Activated CD4-positive, alpha-beta T cell treated with anti-CD3 and anti-CD28 coated beads for 24 hours (primary cell): ENCODE measurements at regions not wholly inside any gene's neighbourhood (a gene's known extent, or its start where the extent isn't known, plus 50 kb on each side); places are given as distances from the start of the nearest gene placed in this dataset.
"Not testable (repeated sequence)": the region's sequence is repeated elsewhere in the genome, so short reads cannot be mapped to it uniquely, and the experiment has no call there.

ENCODE experiments used
- DNase-seq, 2 donors: peaks; one replicate each; pipeline ENCODE4 v3.0.0-alpha.2; 2020; ENCODE audit warnings: low read depth in 2 of 2

DNA sequence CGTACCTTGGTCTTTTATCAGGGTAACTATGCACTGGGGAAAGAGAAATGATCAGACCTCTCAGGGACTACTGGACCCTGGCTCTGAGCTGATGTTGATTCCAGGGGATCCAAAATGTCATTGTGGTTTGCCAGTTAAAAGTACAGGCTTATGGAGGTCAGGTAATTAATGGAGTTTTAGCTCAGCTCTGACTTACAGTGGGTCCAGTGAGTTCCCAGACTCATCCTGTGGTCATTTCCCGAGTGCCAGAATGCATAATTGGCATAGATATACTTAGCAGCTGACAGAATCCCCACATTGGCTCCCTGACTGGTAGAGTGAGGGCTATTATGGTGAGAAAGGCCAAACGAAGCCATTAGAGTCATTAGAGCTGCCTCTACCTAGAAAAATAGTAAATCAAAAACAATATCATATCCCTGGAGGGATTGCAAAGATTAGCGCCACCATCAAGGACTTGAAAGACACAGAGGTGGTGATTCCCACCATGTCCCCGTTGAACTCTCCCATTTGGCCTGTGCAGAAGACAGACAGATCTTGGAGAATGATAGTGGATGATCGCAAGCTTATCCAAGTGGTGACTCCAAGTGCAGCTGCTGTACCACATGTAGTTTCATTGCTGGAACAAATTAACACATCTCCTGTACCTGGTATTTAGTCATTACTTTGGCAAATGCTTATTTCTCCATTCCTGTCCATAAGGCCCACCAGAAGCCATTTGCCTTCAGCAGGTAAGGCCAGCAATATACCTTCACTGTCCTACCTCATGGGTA lies 152.4 kb downstream of the THBS2 start:
- no peak for DNase-seq

DNA sequence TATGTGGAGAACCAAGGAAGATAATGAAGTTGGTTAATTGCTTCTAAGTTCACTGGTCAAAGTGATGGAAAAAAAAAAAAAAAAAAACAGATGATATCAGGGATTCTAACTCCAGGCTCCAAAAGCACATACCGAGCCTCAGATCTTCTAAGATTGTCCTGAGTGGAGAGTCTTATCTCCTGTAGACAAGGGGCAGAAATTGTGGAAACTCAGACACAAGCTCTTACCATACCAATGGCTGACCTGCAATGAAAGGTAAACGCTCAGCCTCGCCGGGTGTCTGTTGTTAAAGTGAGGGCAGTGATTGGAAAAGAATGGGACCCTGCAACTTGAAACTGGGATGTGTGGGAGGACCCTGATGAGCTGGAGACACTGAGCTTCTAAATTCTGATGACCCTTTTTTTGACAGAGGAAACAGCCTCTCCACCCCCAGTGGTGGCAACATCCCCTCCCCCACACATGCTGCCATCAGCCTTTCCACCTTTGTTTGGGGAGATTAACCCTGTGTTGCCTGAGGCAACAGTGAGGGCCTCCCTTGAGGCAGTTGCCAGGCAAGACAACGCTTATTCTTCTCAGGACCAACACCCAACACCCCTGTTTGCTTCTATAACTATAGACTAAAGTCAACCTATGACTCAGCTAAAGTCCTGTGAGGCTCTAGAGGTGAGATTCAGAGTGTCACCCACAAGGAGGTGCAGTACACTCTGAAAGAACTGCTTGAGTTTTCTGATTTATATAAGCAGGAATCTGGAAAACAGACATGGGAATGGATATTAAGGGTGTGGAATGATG lies 154.0 kb downstream of the THBS2 start:
- no peak for DNase-seq

DNA sequence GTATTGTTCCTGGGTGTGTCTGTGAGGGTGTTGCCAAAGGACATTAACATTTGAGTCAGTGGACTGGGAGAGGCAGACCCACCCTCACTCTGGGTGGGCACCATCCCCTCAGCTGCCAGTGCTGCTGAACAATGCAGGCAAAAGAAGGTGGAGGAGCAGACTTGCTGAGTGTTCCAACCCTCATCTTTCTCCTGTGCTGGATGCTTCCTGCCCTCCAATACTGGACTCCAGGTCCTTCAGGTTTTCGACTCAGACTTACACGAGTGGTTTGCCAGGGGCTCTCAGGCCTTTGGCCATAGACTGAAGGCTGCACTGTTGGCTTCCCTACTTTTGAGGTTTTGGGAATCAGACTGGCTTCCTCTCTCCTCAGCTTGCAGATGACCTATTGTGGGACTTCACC lies 155.0 kb downstream of the THBS2 start:
- not testable (repeated sequence) for DNase-seq

DNA sequence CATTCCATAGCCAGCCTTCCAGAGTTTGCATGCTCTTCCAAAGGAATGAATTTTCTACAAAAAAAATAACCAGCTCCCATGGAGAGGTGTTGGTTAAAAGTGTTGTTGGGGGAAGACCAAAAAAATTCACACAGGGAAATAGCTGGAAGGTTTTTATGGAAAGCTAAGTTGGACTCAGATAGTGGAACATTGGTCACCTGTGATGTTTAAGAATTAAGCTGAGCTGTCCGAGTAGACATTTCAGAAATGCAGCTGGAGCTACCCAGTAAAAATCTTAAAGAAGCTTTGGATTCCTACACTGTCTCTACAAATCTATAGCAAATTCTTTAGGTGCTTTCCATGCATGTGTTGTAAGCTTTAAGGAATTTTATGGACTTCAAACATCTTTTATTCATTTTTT lies 155.5 kb downstream of the THBS2 start:
- no peak for DNase-seq

DNA sequence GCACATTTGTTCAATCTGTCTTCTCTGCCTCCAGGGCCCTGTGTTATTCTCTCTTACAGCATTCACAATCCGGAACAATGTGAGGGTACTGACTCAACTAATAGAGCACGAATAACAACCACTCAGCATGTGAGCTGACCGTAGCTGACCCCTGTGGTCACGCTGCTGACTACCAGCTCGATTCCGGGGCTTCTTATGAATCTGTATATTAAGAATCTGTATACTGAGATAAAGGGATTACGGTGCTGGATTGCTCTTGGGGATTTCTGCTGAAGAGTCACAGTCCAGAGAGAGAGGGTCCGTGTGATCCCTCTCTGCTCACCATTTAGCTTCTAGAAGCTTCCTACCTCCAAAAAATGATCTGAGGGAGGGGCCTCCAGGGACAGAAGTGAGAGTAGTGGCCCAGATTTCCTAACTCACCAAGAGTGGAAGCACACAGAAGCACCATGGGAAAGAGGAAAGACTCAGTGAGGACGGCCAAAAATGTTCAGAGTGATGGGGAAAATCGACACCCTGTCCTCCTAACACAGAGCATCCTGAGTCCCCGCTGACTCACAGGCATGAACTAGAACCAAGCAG lies 156.2 kb downstream of the THBS2 start:
- no peak for DNase-seq

DNA sequence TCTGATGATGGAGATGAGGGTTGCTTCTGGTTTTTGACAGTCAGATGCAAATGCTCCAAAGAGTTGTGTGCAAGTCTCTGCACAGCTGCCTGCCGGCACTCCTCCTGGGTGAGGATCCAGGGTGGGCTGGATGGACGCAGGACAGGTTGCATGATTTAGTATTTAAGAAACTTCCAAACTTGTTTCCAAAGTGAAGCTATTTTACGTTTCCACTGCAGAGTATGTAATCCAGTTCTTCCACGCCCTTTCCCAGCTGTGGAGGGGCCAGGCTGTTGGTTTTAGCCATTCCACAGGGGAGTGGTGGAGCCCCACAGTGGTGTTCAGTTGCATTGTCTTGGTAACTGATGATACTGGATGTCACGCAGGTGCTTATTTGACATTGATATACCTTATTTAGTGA lies 157.3 kb downstream of the THBS2 start:
- no peak for DNase-seq

DNA sequence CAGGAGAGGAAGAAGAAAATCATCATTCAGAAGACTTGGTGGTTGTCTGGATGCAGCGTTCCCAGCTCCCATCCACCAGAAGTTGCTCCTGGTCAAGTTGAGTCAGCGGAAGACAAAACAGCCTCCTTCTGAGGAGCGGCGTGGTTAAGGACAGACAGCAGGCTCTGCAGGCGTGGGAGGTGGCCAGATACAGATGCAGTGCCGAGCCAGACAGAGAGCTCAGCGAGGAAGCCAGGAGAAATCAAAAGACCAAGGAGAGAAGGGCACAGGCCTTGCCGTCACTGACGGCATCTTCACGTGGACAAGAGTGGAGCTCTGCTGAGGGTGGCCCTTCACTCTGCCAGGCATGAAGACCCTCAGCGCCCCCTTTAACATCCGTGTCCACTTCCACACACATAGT lies 158.5 kb downstream of the THBS2 start:
- no peak for DNase-seq

DNA sequence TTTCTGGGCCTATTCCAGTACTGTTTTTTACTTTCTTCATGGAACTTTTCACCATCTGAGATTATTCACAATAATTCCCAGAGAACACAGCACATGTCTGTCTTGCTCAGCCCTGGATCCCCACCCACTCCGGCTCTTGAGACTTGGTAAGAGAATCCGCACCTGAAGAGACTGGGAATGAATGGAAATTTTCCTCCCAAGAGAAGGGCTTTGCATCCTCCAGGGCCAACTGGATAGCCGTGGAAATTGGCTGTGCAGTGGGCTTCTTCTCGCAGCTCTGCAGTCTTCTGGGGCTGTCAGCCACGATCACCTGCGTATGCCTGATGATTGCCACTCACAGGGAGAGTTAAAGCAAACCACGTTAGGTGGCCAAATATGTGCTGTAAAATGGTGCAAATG lies 159.1 kb downstream of the THBS2 start:
- no peak for DNase-seq

DNA sequence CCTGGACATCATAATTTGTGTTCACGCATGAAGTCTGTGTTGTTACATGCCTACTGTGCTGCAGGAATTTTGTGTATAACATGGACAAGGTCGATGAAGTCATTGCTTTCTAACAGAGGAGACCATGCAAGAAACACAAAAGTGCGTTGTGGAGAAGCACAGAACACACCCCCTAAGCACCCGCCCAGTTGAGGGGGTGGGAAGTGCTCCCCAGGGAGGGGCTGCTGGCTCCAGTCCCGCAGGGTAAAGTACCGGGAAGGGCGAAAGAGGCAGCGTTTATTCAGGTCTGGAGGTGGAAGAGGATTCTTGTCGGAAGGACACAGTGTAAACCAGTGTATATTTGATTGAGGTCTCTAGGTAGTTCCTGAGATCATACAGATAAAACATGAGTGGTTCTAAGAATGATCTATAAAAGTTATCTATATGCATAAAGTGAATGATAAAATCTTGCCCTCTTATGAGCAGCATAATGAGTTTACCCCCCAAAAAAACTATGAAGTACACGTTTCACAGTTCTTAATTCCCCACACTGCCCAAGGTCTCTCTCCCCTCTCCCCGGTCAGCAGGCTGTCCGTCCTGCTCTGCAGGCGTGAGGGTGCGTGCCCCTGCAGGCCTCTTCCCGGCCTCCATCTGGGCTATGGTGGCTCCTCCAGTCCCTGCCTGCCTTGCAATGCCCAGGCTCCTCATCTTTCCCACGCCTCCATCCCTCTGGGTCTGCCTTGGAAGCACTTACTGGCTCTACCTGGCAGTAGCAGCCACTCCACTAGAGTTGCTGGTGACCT lies 159.7 kb downstream of the THBS2 start:
- DNase-seq, result no peak

DNA sequence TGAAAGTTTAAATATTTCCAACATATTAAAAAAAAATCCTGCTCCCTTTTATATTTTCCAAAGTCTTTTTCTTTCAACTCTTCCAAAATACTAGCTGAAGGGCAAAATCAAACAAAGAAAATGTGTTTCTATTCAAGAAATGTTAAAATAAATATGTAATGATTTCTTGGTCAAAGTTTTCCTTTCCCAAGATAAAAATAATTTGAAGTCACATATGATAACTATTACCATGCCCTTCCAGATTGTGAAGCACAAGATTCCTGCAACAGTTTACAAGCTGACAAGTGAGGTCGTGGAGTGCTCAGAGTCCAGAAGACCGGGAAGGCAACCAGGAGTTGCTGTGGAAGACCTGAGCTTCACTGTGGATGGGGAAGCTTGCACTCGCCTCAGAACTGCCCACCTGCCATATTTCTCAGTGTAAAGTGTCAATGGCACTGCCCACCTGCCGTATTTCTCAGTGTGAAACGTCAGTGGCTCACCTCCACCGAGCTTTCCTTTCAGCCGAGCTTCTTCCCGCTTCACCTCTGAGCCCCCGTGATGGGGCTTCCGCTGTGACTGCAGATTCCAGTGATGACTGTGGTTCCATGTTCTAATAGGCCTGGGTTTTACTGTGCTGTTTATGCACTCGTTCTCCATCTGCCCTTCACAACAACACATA lies 160.5 kb downstream of the THBS2 start:
- no peak for DNase-seq

DNA sequence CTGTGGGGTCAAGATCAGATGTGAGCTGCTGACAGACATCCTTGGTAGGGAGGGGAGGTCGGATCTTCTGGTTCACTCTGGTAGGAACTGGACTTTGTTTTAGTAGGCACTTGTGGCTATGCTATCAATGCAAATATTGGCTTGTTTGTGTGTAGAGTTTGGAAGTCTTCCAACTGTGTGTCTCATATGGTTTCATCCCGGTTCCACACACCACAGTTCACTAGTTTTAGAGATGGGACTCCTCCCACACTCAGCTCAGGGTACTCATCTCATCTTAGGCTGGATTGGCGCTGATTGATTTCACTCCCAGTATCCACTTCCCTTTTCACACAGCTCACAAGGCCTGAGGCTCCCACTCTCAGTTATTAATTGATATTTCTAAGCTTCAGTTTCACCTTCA lies 161.3 kb downstream of the THBS2 start:
- DNase-seq, result no peak

DNA sequence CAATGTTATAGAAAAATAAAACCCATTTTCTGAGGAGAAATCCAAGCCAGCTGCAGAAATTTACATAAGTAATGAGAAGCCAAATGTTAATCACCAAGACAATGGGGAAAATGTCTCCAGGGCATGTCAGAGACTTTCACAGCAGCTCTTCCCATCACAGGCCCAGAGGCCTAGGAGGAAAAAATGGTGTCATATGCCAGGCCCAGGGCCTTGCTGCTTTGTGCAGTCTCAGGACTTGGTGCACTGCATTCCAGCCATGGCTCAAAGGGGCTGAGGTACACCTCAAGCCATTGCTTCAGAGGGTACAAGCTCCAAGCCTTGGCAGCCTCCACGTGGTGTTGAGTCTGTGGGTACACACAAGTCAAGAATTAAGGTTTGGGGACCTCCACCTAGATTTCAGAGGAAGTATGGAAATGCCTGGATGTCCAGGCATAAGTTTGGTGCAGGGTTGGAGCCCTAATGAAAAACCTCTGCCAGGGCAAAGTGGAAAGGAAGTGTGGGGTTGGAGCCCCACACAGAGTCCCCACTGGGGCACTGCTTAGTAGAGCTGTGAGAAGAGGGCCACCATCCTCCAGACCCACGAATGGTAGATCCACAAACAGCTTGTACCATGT lies 163.0 kb downstream of the THBS2 start:
- DNase-seq, result not testable (repeated sequence)

DNA sequence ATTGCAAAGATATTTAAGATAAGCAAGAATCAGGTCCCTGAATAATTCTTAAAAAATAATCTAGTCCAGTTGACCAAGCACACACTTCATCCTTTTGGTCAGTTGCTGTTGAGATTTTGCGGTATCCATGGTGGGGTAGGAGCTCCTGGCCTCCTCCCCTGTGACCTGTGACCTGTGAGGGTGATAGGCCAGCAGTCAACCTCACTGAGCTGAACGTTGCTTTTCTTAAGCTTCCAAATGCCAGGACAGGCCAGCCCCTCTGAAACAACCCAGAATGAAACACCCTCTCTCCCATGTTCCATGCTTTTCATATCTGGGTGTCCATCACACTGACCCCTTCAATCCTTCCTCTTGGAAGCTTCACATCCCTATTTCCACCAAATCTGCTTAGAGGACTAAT lies 164.9 kb downstream of the THBS2 start:
- DNase-seq, result no peak

DNA sequence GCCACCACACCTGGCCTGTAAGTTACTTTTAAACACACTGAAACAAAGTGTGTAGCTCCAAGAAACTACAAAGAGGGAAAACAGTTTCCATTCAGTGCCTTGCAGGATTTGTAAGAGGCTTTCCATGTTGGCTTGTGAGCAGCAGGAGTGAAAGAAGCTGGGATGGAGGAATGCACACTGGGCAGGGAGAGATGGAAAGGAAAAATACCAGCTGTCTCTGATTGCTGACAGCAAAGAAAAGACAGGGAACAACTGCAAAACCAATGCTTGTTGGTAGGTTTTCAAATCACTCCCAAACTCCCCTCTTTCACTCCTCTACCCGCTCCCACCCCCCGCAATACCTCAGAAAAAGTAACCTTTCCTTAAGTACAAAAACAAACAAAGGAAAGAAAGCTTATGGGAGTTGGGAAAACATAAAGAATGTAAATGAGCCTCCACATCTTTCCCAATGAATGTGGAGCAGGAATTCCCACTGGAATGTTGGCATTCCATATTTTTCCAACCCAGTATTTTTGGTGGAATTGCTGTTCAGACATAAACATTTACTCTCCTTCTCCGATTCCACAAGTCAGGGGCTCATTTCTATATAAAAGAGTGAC lies 166.1 kb downstream of the THBS2 start:
- no peak for DNase-seq

DNA sequence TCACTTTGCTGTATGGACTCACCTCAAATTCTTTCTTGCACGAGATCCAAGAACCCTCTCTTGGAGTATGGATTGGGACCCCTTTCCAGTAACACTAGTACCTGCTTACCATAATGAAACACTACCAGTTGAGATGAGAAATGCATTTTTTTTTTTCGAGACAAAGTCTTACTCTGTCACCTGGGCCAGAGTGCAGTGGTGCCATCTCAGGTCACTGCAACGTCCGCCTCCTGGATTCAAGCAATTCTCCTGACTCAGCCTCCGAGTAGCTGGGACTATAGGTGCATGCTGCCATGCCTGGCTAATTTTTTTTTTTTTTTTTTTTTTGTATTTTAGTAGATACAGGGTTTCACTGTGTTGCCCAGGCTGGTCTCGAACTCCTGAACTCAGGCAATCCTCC lies 167.0 kb downstream of the THBS2 start:
- DNase-seq, result not testable (repeated sequence)

DNA sequence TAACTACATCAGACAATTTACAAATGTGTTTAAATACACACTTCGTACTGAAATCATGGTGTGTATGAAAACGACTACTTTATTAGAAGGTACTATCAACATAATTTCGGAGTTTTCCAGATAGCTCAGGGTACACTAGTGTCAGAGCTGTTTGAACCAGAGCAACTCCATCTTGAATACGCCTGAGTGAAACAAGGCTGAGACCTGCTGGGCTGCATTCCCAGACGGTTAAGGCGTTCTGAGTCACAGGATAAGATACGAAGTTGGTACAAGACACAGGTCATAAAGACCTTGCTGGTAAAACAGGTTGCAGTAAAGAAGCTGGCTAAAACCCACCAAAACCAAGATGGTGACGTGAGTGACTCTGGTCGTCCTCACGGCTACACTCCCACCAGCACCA lies 167.6 kb downstream of the THBS2 start:
- no peak for DNase-seq

DNA sequence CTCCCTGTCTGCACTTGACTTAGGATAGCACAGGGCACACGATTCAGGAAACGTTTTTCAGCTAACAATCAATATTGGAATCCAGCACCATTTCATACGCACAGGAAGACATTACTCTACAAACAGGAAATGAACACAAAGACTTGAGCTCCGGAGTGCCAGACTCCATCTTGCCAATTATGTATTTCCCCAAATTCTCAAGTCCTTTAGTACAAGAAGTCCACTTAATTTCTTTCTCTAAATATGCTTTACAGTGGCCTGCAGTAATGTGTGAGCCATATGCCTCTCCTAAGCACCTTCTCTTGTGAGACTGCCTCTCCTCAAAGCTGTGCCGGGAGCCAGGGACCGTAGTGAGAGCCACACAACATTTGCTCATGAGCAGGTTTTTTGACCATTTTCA lies 168.2 kb downstream of the THBS2 start:
- no peak for DNase-seq

DNA sequence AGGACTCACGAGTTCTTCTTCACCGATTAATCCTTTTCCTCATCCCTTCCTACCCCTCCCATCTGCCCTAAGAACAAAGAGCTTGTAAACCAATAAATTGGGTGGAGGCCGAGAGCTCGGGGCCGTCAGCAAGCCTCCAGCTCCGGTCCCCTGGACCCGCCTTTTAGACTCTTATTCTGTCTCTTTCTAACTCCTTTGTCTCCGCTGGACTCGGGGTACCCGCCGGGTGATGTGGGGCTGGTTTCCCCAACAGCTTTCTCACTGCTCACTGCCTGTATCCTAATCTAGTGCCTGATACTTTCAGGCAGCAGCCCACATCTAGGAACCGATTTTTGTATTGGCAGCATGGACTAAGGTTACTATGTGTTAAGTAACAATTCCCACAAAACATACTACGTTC lies 169.1 kb downstream of the THBS2 start:
- not testable (repeated sequence) for DNase-seq

DNA sequence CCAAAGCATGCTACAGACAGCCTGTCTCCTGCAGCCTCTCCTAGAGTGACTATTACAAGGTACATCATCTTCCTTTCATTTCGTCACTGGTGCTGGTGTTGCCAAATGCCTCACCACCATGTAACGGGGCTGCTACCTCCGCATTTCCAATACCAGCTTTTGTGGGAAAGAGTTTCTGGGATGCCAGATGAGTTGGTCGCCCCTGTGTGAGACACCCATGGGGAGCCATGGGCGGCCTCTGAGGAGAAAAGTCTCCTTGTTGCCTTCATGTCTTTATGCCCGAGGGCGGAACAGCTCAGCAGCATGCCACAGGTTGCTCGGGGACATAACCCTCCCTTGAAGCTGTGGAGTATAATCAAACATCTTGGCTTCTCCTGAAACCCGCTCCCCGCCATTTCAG lies 169.6 kb downstream of the THBS2 start:
- DNase-seq, result no peak

DNA sequence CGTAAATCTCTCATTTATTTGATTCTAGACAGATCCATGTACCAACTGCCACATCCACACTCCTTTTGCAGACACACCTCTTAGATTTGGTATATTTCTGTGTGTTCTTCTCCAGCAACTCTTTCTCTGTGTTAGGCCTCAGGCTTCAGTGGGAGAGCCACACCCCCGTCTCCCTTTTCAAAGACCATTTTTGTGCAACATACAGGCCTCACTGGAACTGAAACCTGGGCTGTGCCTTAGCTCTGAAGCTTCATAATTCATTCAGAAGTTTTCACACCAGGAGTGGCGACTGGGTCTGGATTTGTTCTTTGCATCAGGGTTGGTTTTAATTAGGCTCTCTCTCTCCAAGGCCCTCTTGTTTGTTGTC lies 170.2 kb downstream of the THBS2 start:
- DNase-seq, result no peak
